ENCODE measurements at regions not wholly inside any gene's neighbourhood (a gene's known extent, or its start where the extent isn't known, plus 50 kb on each side); places are given as distances from the start of the nearest gene placed in this dataset.

DNA sequence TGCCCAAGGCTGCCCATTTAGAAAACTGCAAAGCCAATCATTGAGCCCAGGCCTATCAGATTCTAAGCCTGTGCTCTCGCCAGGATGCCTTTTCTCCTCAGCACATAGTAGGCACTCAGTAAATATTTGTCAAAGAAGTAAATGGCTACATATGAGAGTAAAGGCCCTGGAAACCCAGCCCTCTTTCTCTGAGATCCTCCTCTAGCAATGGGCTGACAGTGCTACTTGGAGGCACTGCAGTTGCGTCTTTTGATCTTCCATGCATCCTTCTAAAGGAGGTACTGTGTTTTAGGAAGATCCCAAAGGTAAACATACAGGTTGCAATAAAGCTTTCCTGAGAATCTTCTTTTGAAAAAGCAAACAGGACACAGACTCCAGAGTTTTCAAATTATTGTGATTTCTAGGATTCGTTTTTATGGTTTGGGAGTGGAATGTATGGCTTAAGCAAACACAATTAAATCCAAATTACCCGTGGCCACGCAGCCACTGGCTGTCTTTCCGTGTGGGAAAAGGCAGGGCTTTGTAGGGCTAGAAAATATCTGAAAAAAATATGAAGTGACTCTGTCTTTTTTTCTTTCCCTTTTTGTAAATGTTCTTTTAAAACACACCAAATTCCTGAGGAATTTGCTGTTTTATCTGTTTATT is 151.3 kb upstream of the BMPER start:
- H3K4me3 Mint-ChIP-seq: no peak overlapping the region
- peaks cover 1 to 8% (median 5%) of the 10 kb centered on the region in 5 donors for H3K27me3 Mint-ChIP-seq
- H3K36me3 Mint-ChIP-seq: peaks cover 0 to 5% (median 1%) of the 10 kb centered on the region in 3 donors
- H3K4me1 Mint-ChIP-seq: peaks cover 0 to 2% (median 0%) of the 10 kb centered on the region in 4 donors
- ATAC-seq (no peak), DNase-seq (no peak)
- H3K9me3 Mint-ChIP-seq: no peaks in the 10 kb centered on the region
- no peak overlapping the region for H3K27ac Mint-ChIP-seq
- POLR2A ChIA-PET: no interaction called here

DNA sequence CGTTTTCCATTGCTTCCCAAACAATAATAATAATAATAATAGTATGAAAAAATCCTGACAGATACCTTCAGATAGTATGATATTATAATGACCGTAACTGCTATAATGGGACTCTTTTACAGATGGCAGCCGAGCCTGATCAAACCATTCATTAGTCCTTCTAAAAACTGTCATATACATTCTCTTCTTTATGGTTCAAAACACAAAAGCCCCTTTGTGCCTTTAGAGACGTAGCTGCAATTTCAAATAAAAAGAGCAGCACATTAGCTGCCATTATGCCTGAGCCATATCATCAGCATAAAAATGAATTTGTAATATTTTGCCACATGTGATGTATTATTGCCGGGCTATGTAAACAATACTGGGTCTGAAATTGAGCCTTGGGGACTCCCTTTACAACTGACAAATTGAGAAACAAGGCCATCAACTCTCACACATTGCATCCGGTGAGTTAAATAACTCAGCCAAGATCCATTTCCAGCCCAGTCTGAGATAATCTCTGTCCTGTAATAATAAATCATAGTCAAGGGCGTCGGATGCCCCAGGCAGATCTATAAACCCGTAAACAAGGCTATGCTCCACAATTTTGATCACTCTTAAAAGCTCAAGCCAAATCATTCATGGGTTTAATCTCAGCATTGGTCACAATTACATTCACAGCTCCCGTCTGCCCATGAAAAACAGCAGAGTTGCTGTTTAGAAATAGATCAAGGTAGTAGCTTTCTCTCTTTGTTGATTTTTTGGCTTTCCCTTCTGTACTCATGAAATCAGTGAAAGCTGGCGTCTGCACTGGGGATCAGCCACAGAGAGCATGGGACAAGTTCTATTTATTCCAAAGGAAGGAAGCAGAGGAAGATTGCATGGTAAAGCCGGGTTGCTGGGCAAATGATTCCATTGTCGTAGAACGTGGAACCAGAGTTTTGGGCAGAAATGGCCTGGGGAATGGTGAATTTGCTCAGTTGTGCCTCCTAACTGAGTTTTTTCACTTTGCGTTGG is 150.1 kb upstream of the BMPER start:
- Mint-ChIP-seq H3K36me3 (peaks cover 0 to 5% (median 1%) of the 10 kb centered on the region in 3 donors), H3K27me3 (peaks cover 0 to 8% (median 5%) of the 10 kb centered on the region in 5 donors), H3K4me1 (peaks cover 0 to 2% (median 0%) of the 10 kb centered on the region in 4 donors), H3K9me3 (no peaks in the 10 kb centered on the region), H3K27ac (no peak overlapping the region), H3K4me3 (no peak overlapping the region)
- DNase-seq (no peak), ATAC-seq (no peak)
- POLR2A ChIA-PET: no interaction called here

DNA sequence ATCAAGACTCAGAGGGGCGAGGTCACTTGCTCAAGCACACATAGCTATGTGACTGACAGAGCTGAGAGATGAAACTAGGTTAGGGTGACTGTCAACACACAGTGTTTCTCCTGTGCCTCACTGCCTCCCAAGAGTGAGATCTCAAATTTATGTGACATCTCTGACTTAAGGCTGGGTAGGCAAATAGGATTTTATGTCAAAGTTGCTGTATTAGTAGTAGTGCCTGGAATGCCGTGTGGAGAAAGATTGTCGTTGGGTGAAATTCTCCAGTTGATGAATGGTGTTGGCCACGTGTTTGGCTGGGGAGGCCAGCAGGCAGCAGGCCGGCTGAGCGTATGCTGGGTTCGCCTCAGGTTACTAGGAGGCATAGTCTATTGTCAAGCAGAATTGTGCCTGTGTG is 148.3 kb upstream of the BMPER start:
- Mint-ChIP-seq H3K36me3 (peaks cover 0 to 5% (median 1%) of the 10 kb centered on the region in 3 donors), H3K9me3 (no peaks in the 10 kb centered on the region)
- no peak for ATAC-seq

DNA sequence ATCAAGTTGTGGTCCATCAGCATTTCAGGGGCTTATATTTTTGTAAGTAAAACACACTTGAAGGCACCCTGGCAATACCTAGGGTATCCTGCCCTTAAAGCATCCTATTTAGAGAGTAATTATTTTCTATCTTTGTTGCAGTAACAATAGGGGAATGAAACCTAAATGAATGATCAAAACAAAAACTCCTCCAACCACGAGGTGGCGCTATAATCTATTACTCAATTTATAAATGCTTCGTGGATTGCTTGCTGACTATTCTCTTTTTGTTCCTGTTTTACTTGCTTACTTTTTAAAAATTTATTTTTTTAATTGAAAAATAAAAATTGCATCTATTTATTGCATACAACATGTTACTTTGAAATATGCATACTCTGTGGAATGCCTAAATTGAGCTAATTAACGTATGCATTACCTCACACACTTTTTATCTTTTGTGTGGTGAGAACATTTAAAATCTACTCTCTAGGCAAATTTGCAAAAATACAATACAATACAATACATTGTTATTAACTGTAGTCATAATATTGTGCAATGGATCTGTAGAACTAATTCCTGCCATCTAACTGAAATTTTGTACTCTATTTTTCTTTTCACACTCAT is 147.7 kb upstream of the BMPER start:
- ATAC-seq (no peak), DNase-seq (no peak)
- Mint-ChIP-seq H3K9me3 (no peaks in the 10 kb centered on the region), H3K4me1 (no peaks in the 10 kb centered on the region), H3K4me3 (no peak overlapping the region), H3K27me3 (peaks cover 0 to 8% (median 5%) of the 10 kb centered on the region in 5 donors), H3K36me3 (peaks cover 0 to 5% (median 1%) of the 10 kb centered on the region in 3 donors), H3K27ac (no peak overlapping the region)
- POLR2A ChIA-PET: no interaction called here

More for the DNA sequence above, 148.3 kb upstream of the BMPER start:
- DNase-seq: no peak
- POLR2A ChIA-PET: no interaction called here
- Mint-ChIP-seq H3K27ac (no peak overlapping the region), H3K27me3 (peaks cover 0 to 8% (median 5%) of the 10 kb centered on the region in 5 donors), H3K4me3 (no peak overlapping the region), H3K4me1 (no peaks in the 10 kb centered on the region)

DNA sequence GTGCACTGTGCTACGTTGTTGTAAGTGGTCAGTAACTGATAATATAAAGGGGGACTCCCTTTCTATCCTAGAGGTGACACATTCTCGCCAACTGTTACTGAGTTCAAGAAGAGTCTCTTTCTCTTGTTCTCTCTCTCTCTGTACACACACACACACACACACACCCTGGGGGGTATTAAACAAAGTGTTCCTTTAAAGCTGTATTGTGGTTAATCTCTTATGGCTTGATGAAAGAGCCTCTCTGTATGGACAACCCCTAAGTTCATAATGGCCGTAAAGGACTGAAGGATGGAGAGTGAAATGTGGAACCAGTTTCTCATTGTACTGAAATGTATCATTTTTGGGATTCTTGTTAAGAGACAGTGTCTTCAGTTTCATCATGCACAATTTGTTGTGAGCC is 145.2 kb upstream of the BMPER start:
- ATAC-seq (no peak), DNase-seq (no peak)
- POLR2A ChIA-PET: no interaction called here
- Mint-ChIP-seq H3K27ac (no peak overlapping the region), H3K4me3 (no peak overlapping the region), H3K9me3 (no peaks in the 10 kb centered on the region), H3K36me3 (peaks cover 0 to 2% (median 0%) of the 10 kb centered on the region in 3 donors), H3K27me3 (peaks cover 0 to 1% (median 0%) of the 10 kb centered on the region in 5 donors), H3K4me1 (no peaks in the 10 kb centered on the region)

DNA sequence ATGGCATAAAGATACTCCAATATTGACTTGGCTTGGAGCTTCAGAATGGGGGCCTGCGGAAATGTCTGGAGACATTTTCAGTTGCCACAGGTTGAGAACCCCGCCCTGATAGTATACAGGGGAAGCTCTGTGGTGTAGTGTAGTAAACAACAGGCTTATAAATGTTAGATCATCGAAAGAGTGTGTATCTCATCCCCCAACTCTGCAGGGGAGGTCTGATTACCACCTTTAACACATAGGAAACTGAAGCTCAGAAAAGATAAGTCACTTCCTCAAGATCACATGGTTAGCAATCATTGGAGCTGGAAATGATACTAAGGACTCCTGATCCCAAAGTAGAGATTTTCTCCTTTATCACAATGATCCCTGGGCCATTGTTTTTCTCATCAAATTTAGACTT is 144.5 kb upstream of the BMPER start:
- POLR2A ChIA-PET: no interaction called here
- no peak overlapping the region for H3K27ac Mint-ChIP-seq

DNA sequence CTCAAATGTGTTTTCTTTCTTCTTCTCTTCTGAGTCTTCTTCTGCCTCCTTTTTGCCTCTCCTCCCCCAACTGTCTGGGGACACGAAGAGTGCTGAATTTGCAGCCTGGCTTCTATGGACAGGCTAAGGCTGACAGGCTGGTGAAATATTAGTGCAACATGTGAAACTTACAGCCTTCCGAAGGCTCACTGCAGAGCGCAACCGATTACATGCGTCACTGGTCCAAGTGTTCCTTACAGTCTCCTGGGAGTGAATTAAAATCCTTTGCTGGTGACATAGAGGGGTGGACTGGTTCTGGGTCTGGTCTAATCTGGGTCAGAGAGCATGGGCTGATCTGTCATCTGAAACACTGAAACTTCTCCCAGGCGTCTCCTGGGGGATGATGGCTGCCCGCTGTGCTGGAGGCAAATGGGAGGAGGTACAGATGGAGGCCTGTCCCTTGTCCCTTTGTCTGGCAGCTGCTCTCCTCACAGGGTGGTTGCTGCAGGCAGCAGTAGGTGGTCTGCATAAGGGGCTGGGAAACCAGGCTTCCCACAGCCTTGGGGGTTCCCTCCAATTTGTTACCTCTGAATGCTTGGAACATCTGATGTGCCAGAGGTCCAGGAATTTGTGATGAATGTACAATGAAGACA is 143.8 kb upstream of the BMPER start:
- ATAC-seq (no peak), DNase-seq (no peak)
- POLR2A ChIA-PET: no interaction called here
- Mint-ChIP-seq H3K9me3 (no peaks in the 10 kb centered on the region), H3K4me1 (no peaks in the 10 kb centered on the region), H3K27ac (no peak overlapping the region), H3K36me3 (peaks cover 0 to 2% (median 0%) of the 10 kb centered on the region in 3 donors), H3K27me3 (no peaks in the 10 kb centered on the region), H3K4me3 (no peak overlapping the region)

More for the DNA sequence above, 144.5 kb upstream of the BMPER start:
- Mint-ChIP-seq H3K9me3 (no peaks in the 10 kb centered on the region), H3K27me3 (peaks cover 0 to 1% (median 0%) of the 10 kb centered on the region in 5 donors), H3K4me3 (no peak overlapping the region), H3K4me1 (no peaks in the 10 kb centered on the region), H3K36me3 (peaks cover 0 to 2% (median 0%) of the 10 kb centered on the region in 3 donors)
- ATAC-seq (no peak), DNase-seq (no peak)

DNA sequence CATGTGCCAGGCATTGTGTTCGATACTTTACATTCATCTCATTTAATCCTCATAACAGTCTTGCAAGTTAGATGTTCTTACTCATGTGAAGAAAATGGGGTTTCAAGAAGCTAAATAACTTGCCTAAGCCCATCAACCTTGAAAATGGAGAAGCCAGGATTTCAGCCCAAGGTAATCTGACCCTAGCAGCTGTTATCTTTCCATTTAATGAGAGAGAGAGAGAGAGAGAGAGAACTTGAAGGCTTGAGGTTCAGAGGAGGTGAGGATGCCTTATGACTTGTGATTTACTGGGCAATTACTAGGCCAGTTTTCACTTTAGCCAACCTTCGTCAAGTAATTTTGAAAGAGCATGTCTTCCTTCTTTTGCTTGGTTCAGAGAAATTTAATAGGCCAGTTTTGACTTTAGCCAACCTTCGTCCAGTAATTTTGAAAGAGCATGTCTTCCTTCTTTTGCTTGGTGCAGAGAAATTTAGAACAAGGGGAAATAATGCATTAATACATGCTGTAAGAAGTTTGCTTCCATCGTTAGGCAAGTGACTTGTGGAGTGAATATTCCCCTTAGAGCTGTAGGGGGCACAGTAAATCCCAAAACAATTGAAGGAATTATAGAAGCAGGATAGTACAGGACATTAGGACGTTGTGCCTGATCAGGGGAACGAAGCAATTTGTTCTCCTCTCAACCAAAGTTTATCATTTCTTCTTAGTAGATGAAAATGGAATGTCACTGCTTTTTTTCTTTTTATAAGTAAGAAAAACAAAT is 143.0 kb upstream of the BMPER start:
- Mint-ChIP-seq H3K27ac (no peak overlapping the region), H3K4me3 (no peak overlapping the region), H3K27me3 (no peaks in the 10 kb centered on the region), H3K9me3 (no peaks in the 10 kb centered on the region), H3K36me3 (peaks cover 0 to 2% (median 0%) of the 10 kb centered on the region in 3 donors), H3K4me1 (no peaks in the 10 kb centered on the region)
- DNase-seq (no peak), ATAC-seq (no peak)
- POLR2A ChIA-PET: no interaction called here

DNA sequence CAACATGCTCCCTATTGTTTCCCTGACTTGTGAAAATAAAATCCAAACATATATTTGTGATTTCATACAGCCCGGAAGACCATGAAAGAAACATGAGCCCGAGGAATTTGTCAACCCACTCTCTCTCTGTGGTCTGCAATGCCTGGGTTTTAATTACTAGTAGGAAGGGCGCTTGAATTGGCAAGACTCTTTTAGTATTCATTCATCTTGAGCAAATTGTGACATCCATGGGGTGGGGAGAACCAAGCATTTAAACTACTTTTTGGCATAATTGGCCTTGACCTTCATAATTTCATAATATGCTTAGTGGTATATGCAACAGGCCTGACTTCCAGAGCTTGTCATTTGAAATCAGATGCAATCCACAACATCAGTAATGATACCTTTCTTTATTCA is 142.4 kb upstream of the BMPER start:
- no peaks in the 10 kb centered on the region for H3K9me3 Mint-ChIP-seq
- H3K36me3 Mint-ChIP-seq: peaks cover 0 to 2% (median 0%) of the 10 kb centered on the region in 3 donors
- DNase-seq: no peak
- H3K27ac Mint-ChIP-seq: no peak overlapping the region
- POLR2A ChIA-PET: no interaction called here
- H3K4me1 Mint-ChIP-seq: no peaks in the 10 kb centered on the region
- no peak for ATAC-seq
- H3K27me3 Mint-ChIP-seq: no peaks in the 10 kb centered on the region
- H3K4me3 Mint-ChIP-seq: no peak overlapping the region

DNA sequence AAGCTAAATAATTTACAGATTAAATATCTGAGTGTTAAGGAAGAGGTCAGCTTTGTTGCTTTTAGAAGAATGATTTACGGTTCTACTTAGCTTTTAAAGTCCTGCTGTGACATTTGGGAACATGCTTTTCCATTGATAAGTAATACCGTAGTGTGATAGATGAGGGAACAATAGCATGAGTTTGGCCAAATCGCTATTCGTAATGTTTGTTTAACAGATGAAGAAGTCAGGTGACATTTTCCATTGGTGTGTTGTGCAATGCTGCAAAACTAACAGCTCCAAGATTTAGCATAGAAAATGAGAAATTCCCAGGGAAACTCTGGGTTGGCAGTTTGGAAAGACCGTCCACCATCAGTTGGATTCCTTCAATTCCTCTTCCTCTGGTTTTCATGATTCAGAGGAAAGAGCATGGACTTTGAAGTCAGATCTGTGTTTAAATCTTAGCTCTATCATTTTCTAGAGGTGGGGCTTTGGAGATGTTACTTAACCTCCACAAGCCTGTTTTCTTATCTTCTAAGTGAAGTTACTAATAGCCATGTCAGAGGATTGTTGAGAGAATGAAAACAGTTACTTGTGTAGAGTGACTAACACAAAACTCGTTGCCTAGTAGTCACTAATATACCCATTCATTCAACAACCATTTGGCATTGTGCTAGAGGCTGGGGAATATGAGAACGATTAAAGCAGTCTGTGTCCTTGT is 140.4 kb upstream of the BMPER start:
- Mint-ChIP-seq H3K4me1 (no peaks in the 10 kb centered on the region), H3K9me3 (no peaks in the 10 kb centered on the region), H3K27ac (no peak overlapping the region)

DNA sequence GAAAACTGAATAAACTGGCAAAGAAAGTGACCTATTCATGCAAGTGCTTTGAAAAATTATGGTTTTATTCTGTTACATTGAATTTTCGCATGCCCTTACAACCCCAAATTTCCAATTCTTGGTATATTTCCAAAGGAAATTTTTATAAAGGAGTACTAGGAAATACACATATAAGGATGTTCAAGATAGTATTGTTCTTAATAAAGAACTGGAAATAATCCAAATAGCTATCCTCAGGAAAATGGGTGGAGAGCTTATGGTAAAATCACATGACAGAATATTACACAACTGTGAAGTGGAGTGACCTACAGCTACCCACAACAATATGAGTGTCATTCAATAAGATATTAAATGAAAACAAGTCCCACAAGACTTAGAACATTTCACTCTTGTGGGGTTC is 138.9 kb upstream of the BMPER start:
- POLR2A ChIA-PET: no interaction called here

More for the DNA sequence above, 140.4 kb upstream of the BMPER start:
- no peak for DNase-seq
- ATAC-seq: no peak
- Mint-ChIP-seq H3K27me3 (no peaks in the 10 kb centered on the region), H3K36me3 (peaks cover 0 to 2% (median 0%) of the 10 kb centered on the region in 3 donors), H3K4me3 (no peak overlapping the region)
- POLR2A ChIA-PET: no interaction called here

DNA sequence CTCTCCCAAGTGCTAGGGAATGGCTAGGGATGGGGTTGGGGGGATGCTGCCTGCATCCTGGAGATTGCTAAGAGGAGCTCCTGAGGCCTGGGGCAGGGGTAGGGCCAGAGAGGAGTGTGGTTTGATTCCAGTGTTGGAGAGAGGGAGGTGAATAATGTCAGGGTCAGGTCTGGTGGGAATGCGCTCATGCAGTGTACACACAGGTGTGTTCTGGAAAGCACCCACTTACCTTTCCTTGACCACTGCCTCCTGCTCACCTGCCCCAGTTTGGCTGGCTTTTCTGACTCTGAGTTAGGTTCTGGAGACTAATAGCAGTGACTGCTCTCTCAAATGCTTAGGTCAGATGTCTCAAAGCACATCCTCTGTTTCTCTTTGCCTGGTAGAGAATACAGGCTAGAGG is 135.4 kb upstream of the BMPER start:
- no peaks in the 10 kb centered on the region for H3K9me3 Mint-ChIP-seq
- DNase-seq: no peak
- no peaks in the 10 kb centered on the region for H3K4me1 Mint-ChIP-seq
- no peaks in the 10 kb centered on the region for H3K36me3 Mint-ChIP-seq
- POLR2A ChIA-PET: no interaction called here
- no peaks in the 10 kb centered on the region for H3K27me3 Mint-ChIP-seq
- H3K4me3 Mint-ChIP-seq: no peak overlapping the region
- no peak overlapping the region for H3K27ac Mint-ChIP-seq
- ATAC-seq: no peak

More for the DNA sequence above, 138.9 kb upstream of the BMPER start:
- DNase-seq: no peak
- ATAC-seq: no peak
- H3K27ac Mint-ChIP-seq: no peak overlapping the region
- H3K4me3 Mint-ChIP-seq: no peak overlapping the region
- no peaks in the 10 kb centered on the region for H3K9me3 Mint-ChIP-seq
- peaks cover 0 to 2% (median 0%) of the 10 kb centered on the region in 3 donors for H3K36me3 Mint-ChIP-seq
- H3K4me1 Mint-ChIP-seq: no peaks in the 10 kb centered on the region
- H3K27me3 Mint-ChIP-seq: no peaks in the 10 kb centered on the region
